IMR-90 (cell line): ENCODE measurements at regions not wholly inside any gene's neighbourhood (a gene's known extent, or its start where the extent isn't known, plus 50 kb on each side); places are given as distances from the start of the nearest gene placed in this dataset.

ENCODE experiments used
- ATAC-seq: fragments of 200-7000 bp; cut with Tn5 transposase; 2 replicates; pipeline ENCODE4 v1.9.1; 2020; ENCODE audit warnings: low read depth, mild to moderate bottlenecking, moderate library complexity
- BruUV-seq: library from RNA; stranded (reverse); fragments of 400-500 nt; replicated peaks from 2 replicates; lab custom pipeline; 2021; lab: Mats Ljungman, UMichigan
- CTCF ChIA-PET: fragments of 300-600 bp; formaldehyde crosslinking; extraction: SDS; loops from one replicate; lab custom pipeline; 2021; ENCODE audit warnings: antibody characterized with exemption; lab: Yijun Ruan, JAX
- POLR2A ChIA-PET: fragments of 300-600 bp; sonication (Branson Sonifier 250); formaldehyde crosslinking; loops from one replicate; lab custom pipeline; 2022; ENCODE audit warnings: antibody characterized with exemption; ENCODE audit not compliant: unreplicated experiment; lab: Charles Lee
- DNase-seq: peaks from one replicate; pipeline ENCODE4 v3.0.0; 2013
- H2AFZ ChIP-seq: replicated peaks from 2 replicates; pipeline ENCODE3; 2013; ENCODE audit warnings: low read length, mild to moderate bottlenecking; ENCODE audit not compliant: poor library complexity
- H2AK5ac ChIP-seq: 2 replicates; pipeline ENCODE4 v1.6.1; 2013; ENCODE audit warnings: low read depth, low read length, inconsistent platforms
- H2AK9ac ChIP-seq: replicated peaks from 2 replicates; pipeline ENCODE3; 2013; ENCODE audit warnings: mild to moderate bottlenecking, low read depth, low read length, moderate library complexity; ENCODE audit not compliant: poor library complexity
- H2BK120ac ChIP-seq: 2 replicates; pipeline ENCODE4 v1.6.1; 2013; ENCODE audit warnings: low read depth, low read length, inconsistent platforms
- H2BK15ac ChIP-seq: 3 replicates; pipeline ENCODE4 v1.6.1; 2013; ENCODE audit warnings: low read depth, low read length, inconsistent platforms
- H2BK20ac ChIP-seq: 2 replicates; pipeline ENCODE4 v1.6.1; 2013; ENCODE audit warnings: low read depth, mild to moderate bottlenecking, inconsistent platforms, low read length, moderate library complexity
- H2BK5ac ChIP-seq: 2 replicates; pipeline ENCODE4 v1.6.1; 2013; ENCODE audit warnings: mild to moderate bottlenecking, low read depth, low read length, inconsistent platforms; ENCODE audit not compliant: poor library complexity, severe bottlenecking
- H3K14ac ChIP-seq: replicated peaks from 2 replicates; pipeline ENCODE4 v1.6.1; 2013; ENCODE audit warnings: low read depth, low read length, inconsistent platforms
- H3K18ac ChIP-seq: 2 replicates; pipeline ENCODE4 v1.6.1; 2013; ENCODE audit warnings: low read depth, low read length, control low read depth
- H3K23ac ChIP-seq: 2 replicates; pipeline ENCODE4 v1.6.1; 2013; ENCODE audit warnings: low read depth, low read length, inconsistent platforms
- H3K27ac ChIP-seq: 2 replicates; pipeline ENCODE4 v1.5.1; 2013; ENCODE audit warnings: mild to moderate bottlenecking, control low read depth, low read length; ENCODE audit not compliant: insufficient read depth
- H3K27me3 ChIP-seq: 2 replicates; pipeline ENCODE4 v1.6.1; 2013; ENCODE audit warnings: low read length; ENCODE audit not compliant: control insufficient read depth, insufficient read depth
- H3K36me3 ChIP-seq: 2 replicates; pipeline ENCODE4 v1.6.1; 2013; ENCODE audit warnings: low read length, mixed read lengths; ENCODE audit not compliant: control insufficient read depth, insufficient read depth
- H3K4ac ChIP-seq: 2 replicates; pipeline ENCODE4 v1.6.1; 2013; ENCODE audit warnings: low read depth, low read length, inconsistent platforms
- H3K4me1 ChIP-seq: 2 replicates; pipeline ENCODE4 v1.6.1; 2013; ENCODE audit warnings: low read length, mixed read lengths; ENCODE audit not compliant: control insufficient read depth, insufficient read depth
- H3K4me2 ChIP-seq: 2 replicates; pipeline ENCODE4 v1.6.1; 2013; ENCODE audit warnings: low read depth, mild to moderate bottlenecking, control low read depth, low read length, moderate library complexity
- H3K4me3 ChIP-seq: 2 replicates; pipeline ENCODE4 v1.5.1; 2013; ENCODE audit warnings: low read depth, mild to moderate bottlenecking, control low read depth, low read length, moderate library complexity; ENCODE audit not compliant: insufficient read depth
- H3K56ac ChIP-seq: 2 replicates; pipeline ENCODE4 v1.6.1; 2013; ENCODE audit warnings: low read length, inconsistent platforms; ENCODE audit not compliant: insufficient read depth; ENCODE audit errors: extremely low read depth
- H3K79me1 ChIP-seq, 2 experiments: 2 replicates each; pipeline ENCODE4 v1.6.1; 2013; ENCODE audit warnings: low read length in 2 of 2, inconsistent platforms in 1 of 2, low read depth in 1 of 2
- H3K9ac ChIP-seq: 2 replicates; pipeline ENCODE4 v1.6.1; 2013; ENCODE audit warnings: low read depth, low read length, control low read depth
- H3K9me1 ChIP-seq: 2 replicates; pipeline ENCODE4 v1.6.1; 2013; ENCODE audit warnings: low read length, inconsistent platforms; ENCODE audit not compliant: insufficient read depth
- H3K9me3 ChIP-seq: 2 replicates; pipeline ENCODE4 v1.6.1; 2013; ENCODE audit warnings: low read length; ENCODE audit not compliant: control insufficient read depth, insufficient read depth
- H4K20me1 ChIP-seq: 2 replicates; pipeline ENCODE4 v1.6.1; 2013; ENCODE audit warnings: low read length, inconsistent platforms; ENCODE audit not compliant: insufficient read depth
- H4K5ac ChIP-seq: 2 replicates; pipeline ENCODE4 v1.6.1; 2013; ENCODE audit warnings: mild to moderate bottlenecking, low read depth, low read length, control low read depth
- H4K8ac ChIP-seq, 2 experiments: 2 replicates each; pipeline ENCODE4 v1.6.1; 2013; ENCODE audit warnings: low read depth in 2 of 2, low read length in 2 of 2, control low read depth in 1 of 2, inconsistent platforms in 1 of 2
- H4K91ac ChIP-seq: 2 replicates; pipeline ENCODE4 v1.6.1; 2013; ENCODE audit warnings: low read depth, low read length, inconsistent platforms; ENCODE audit not compliant: insufficient read depth
- BHLHE40 ChIP-seq: fragments of 150-350 bp; IDR thresholded peaks from 2 replicates; pipeline ENCODE4 v1.6.1; 2016; ENCODE audit warnings: mild to moderate bottlenecking, low read depth, low read length
- CEBPB ChIP-seq: IDR thresholded peaks from 2 replicates; pipeline ENCODE4 v1.6.1; 2012; ENCODE audit warnings: low read depth, low read length, improper control_type of control experiment
- CHD1 ChIP-seq: IDR thresholded peaks from 2 replicates; pipeline ENCODE4 v1.6.1; 2012; ENCODE audit warnings: low read depth, low read length, improper control_type of control experiment
- FOS ChIP-seq: fragments of 150-350 bp; IDR thresholded peaks from 2 replicates; pipeline ENCODE4 v1.6.1; 2016; ENCODE audit warnings: low read depth, low read length
- MAFK ChIP-seq: IDR thresholded peaks from 2 replicates; pipeline ENCODE4 v1.6.1; 2012; ENCODE audit warnings: low read depth, low read length, improper control_type of control experiment
- MAZ ChIP-seq: IDR thresholded peaks from 2 replicates; pipeline ENCODE4 v1.6.1; 2012; ENCODE audit warnings: low read depth, mild to moderate bottlenecking, low read length, improper control_type of control experiment, moderate library complexity, borderline replicate concordance
- MXI1 ChIP-seq: IDR thresholded peaks from 2 replicates; pipeline ENCODE4 v1.6.1; 2012; ENCODE audit warnings: low read depth, mild to moderate bottlenecking, low read length, moderate library complexity, borderline replicate concordance
- RFX5 ChIP-seq: IDR thresholded peaks from 2 replicates; pipeline ENCODE4 v1.8.0; 2012; ENCODE audit warnings: low read depth, mild to moderate bottlenecking, low read length, moderate library complexity
- WGBS, 2 experiments: methylation state at CpG; one replicate each; pipeline versions ENCODE4 v1.1.5 to v1.1.7; 2013; ENCODE audit warnings: missing lambda C conversion rate in 2 of 2; ENCODE audit not compliant: insufficient read length in 1 of 2; ENCODE audit errors: extremely low coverage in 2 of 2; 5-methylcytosine and 5-hydroxymethylcytosine counted together
- dilution Hi-C: fragments of 300-500 bp; cut with HindIII; formaldehyde crosslinking; loops from one replicate; pipeline ENCODE4 v1.14.3; 2018; ENCODE audit warnings: low sequenced_read_pairs; ENCODE audit not compliant: unreplicated experiment
- in situ Hi-C: fragments of 300-500 bp; cut with MboI; formaldehyde crosslinking; loops from 3 replicates; pipeline ENCODE4 v1.14.3; 2019; ENCODE audit warnings: low sequenced_read_pairs, inconsistent platforms, mixed read lengths
- intact Hi-C: fragments of 100-400 bp; cut with micrococcal nuclease; formaldehyde crosslinking; loops from 2 replicates; pipeline ENCODE4 v1.10.0; 2022
- TF ChIP-seq, protein P1 (sequence below): fragments of 150-350 bp; IDR thresholded peaks from 2 replicates; pipeline ENCODE4 v1.6.1; 2016; ENCODE audit warnings: low read depth, mild to moderate bottlenecking, low read length, moderate library complexity, borderline replicate concordance

GRCh38 chr4:92252846-92253245 is 50.9 kb upstream of the GRID2 start:
- Histone ChIP-seq H4K91ac (no peak overlapping the region), H2AFZ (no peak overlapping the region), H3K4me3 (no peak overlapping the region), H3K79me1 (no peaks in the 10 kb centered on the region), H2AK9ac (no peak overlapping the region), H4K8ac (no peak overlapping the region), H2BK20ac (no peak overlapping the region), H4K5ac (no peak overlapping the region), H3K4me1 (no peaks in the 10 kb centered on the region), H4K20me1 (no peaks in the 10 kb centered on the region), H2BK15ac (no peak overlapping the region), H3K9me1 (no peaks in the 10 kb centered on the region), H2AK5ac (no peak overlapping the region), H3K4me2 (no peak overlapping the region), H3K18ac (no peak overlapping the region), H3K27me3 (no peaks in the 10 kb centered on the region; the same call in 1 of the 2 replicates), H2BK120ac (no peak overlapping the region), H3K9ac (no peak overlapping the region), H3K4ac (no peak overlapping the region), H3K14ac (no peak overlapping the region), H3K23ac (no peak overlapping the region), H3K36me3 (no peaks in the 10 kb centered on the region), H2BK5ac (no peak overlapping the region), H3K56ac (no peak overlapping the region), H3K9me3 (peaks cover 2% of the 10 kb centered on the region; the same call in 1 of the 2 replicates), H3K27ac (no peak overlapping the region)
- no peak for ATAC-seq
- DNase-seq, result no peak
- TF ChIP-seq MXI1, result no peak
- TF ChIP-seq, protein P1, sequence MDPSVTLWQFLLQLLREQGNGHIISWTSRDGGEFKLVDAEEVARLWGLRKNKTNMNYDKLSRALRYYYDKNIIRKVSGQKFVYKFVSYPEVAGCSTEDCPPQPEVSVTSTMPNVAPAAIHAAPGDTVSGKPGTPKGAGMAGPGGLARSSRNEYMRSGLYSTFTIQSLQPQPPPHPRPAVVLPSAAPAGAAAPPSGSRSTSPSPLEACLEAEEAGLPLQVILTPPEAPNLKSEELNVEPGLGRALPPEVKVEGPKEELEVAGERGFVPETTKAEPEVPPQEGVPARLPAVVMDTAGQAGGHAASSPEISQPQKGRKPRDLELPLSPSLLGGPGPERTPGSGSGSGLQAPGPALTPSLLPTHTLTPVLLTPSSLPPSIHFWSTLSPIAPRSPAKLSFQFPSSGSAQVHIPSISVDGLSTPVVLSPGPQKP, result no peak
- no peak for TF ChIP-seq RFX5
- no peak for TF ChIP-seq CHD1
- no peak for TF ChIP-seq BHLHE40
- TF ChIP-seq CEBPB, result no peak
- TF ChIP-seq MAFK, result no peak
- no peak for TF ChIP-seq MAZ
- TF ChIP-seq FOS, result no peak
- WGBS, 2 experiments, result no CpG with 5 or more reads among the region's 3 CpGs
- in situ Hi-C loops (no loop called here), intact Hi-C loops (no loop called here), dilution Hi-C loops (no loop called here)
- POLR2A ChIA-PET, result no interaction called here
- BruUV-seq, result no TSS peak
- CTCF ChIA-PET, result no interaction called here
